Activated CD8-positive, alpha-beta memory T cell treated with anti-CD3 and anti-CD28 coated beads for 48 hours (primary cell): ENCODE measurements at regions not wholly inside any gene's neighbourhood (a gene's known extent, or its start where the extent isn't known, plus 50 kb on each side); places are given as distances from the start of the nearest gene placed in this dataset.

Source experiments
- DNase-seq, 3 experiments: peaks; one replicate each; pipeline ENCODE4 v3.0.0-alpha.2; 2020; ENCODE audit warnings: low read depth in 2 of 3, low spot score in 2 of 3

DNA sequence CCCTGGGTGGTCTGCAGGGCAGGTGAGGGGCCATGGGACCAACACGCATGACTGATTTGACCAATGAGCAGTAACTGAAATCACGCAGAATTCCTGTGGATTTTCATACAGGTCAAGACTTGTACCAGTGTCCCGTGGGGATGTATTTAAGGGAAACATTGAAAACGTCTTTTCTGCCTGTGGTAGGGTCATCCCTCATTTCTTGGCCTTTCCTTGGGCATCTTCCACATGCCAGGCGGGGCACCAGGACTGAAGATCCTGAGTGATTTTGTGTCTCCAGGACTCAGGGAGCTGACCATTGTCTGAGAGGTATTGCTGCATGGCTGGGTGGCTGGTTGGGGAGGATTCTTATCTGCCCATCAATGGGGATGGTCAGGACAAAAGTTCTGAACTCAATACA, 289.0 kb downstream of the GLRX3 start:
- DNase-seq = no peak

DNA sequence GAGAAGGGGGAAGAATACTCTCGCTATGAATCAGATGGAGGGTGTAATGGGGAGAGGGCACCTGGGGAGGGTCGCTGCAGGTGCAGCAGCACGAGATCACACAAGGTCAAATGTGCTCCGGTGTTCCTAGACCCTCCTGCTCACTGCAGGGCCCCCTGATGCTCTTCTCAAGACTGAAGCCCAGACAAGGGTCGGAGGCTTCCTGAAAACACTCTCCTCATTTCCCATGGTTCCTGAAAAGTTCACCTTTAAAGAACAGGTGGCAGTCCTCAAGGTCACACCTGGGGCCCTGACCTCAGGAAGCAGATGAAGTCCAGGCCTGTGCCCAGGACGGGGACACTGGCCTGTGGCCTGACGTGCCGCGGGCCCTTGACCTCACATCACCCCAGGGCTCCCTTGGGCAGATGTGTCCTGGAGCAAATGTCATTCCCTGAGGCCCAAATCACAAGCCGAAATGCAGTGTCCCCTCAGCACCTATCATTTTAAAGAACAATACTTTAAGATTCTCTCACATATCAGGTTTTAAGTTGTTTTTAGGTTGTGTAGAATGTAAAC, 289.8 kb downstream of the GLRX3 start:
- DNase-seq = no peak

DNA sequence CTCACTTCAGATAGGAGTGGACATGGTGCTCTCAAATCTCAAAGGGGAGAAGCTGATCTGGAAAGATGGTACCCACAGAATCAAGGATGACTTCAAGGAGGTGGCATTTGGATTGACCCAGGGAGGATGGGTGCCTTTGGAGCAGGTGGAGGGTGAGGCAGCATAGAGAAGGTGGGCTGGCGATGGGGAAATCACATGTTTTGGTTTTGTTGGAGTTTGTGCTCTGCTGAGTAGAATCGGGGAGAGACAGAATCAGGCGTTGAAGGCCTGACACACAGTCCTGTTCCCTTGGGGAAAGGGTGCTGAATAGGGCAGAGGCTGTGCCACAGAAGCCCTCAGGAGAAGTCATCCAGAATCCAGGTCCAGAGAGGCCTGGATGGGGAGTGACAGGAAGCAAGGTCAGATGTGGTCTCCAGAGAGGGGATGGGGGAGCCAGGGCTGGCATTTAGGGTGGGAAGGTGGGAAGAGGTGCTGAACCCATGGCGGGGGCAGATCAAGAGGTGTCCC, 291.1 kb downstream of the GLRX3 start:
- DNase-seq = no peak

DNA sequence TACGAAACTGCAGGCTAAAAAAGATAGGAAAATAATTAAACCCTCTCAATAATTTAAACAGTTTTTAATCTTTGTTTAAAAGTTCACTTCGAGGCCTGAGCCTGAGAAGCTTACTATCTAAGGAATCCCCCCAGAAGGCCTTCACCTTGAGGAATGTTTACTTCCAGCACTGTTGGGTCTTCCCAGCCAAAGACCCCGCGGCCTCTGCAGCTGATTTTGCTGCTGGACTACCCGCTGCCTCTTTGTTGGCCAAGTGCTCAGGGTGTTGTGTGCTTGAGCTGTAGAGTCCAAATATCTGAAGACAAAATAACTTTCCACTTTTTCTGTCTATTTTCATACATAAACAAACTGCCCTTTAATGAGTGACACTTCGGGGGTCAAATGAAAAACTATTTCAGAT, 292.7 kb downstream of the GLRX3 start:
- no peak for DNase-seq

DNA sequence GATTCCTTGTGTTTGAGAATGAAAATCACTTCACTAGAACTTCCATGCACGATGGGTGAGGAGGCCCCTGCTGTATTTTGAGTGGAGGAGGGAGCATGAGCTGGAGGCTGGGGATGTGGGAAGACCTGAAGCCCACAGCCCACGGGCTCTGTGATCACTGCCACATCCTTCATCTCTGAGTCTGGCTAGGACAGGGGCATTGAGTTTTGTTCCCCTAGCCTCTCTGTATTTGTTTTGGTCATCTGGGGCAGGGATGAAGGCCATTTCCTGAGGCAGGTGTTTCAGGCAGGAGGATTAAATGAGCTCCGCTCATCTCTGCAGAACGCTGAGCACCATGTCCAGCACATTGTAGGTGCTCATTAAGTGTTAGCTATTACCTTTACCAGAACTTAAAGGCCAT, 293.6 kb downstream of the GLRX3 start:
- no peak for DNase-seq

DNA sequence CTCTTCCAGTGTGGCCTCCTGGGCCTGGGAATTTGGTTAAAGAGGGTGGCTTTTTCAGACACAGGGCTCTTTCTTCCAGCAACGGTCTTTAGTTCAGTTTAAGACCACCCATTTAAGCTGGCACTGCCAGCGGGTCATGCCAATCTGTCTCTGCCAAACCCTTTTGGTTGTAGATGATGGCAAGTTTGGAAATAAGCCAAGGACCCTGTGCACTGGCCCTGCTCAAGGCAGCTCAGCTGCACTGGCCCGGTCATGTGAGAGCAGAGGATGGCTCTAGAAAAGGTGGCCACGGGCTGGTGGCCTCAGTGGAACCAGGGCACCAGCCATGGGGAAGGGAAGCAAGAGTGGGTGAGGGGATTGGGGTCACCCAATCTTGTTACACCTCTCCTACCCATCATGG, 294.1 kb downstream of the GLRX3 start:
- no peak for DNase-seq

DNA sequence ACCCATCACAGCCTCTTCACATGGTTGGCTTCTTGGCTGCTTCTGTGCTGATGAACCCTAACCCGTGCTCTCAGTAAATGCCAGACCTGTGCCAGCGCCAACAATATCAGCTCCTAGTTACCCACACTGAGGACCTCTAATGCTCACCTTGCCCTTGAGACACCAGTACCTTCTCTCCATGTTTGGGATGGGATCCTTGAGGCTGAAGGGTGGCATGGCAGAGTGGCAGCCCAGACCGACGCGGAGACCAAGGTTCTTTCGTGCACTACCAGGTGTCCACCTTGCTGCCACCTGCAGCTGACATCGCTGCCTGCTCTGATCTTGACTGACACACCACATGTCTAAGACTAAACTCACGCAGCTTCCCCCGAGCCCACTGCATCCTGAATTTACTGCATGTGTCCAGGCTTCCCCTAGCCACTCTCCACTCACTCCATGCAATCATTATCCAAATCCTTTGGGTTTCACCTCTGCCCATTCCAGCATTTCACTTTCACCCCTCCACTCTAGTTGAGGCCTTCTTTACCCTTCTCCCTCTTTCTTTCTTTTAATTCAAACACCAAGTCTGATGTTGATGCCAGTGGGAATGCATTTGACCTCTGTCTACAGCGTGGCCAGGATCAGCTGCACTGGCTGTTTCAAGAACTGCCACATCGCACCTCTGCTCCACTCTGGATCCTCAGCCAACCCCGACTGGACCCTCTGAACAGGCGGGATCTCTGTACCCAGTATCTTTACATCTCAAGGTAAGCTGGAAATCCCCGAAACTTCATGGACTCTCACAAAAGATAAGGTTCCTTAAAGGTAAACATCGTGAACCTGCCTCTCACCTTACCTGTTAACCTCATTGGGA, 294.9 kb downstream of the GLRX3 start:
- no peak for DNase-seq

DNA sequence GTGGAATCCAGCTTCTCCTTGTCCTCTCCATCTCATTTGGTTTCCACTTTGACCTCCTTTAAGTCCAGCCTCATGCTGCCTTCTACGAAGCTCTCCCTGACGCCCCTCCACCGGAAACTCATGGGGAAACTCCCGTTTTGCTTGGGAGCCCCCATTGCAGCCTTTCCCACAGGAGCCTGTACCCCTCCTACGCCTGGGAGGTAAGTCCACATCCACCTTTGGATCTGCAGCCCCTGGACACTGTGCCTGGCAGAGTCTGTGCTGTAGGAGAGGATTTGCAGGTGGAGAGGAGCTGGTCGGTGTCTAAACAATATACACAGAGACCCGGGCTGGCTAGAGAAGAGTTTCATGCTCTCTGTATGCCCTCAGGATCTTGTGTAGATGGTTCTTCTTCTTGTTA, 296.1 kb downstream of the GLRX3 start:
- no peak for DNase-seq

DNA sequence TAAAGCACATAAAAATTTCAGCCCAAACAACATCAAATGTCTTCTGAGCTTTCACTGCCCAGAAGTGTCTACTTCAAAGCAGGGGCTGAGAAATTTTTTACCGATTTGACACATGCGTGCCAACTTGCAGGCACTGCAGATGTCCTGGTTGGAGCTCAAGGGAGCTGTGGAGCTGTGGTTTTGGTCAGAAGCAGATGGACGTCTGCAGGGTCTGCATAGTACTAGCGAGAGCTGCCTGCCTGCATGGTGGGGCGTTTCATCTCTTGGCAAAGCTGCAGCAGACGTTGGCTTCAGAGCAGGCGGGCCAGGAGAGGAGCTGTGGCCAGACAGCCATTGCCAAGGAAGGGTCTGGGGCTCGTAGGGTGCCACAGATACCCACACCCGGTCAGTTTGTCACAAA, 296.7 kb downstream of the GLRX3 start:
- DNase-seq = no peak

DNA sequence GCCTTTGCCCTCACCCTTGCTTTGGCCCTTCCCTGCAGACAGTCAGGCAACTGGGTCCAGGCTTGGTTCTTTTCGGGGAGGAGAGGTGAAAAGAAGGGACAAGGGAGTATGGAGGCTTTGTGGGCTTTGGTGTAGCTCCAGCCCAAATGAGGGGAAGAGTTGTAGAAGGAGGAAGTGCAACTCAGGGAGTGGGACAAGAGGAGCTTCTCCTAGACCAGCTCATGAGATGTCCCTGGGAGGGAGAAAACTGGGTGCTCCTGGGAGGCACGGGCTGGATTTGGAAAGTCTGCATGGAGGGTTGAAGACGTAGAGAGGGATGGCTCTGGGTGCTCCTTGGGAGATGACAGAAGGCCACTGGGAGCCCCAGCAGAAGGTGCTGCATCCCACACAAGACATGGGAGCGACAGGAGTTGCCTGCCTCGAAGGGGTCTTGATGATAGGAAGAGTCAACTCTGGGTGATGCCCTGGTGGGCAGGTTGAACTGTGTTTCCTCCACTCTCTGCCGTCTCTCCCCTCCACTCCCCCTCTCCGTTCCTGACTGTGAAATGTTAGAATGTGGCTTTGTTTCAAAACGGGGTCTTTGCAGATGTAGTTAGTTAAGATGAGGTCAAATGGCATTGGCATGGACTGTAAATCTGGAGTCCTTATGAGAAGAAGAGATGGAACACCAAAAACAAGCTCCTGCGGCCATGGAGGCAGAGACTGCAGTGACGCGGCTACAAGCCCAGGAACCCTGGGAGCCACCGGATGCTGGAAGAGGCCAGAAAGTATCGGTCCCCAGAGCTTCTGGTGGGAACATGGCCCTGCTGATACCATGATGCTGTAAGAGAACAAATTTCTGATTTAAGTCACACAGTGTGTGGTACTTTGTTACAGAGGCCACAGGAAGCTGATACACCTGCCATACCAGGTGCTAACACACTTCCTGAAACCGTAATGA, 298.5 kb downstream of the GLRX3 start:
- no peak for DNase-seq

DNA sequence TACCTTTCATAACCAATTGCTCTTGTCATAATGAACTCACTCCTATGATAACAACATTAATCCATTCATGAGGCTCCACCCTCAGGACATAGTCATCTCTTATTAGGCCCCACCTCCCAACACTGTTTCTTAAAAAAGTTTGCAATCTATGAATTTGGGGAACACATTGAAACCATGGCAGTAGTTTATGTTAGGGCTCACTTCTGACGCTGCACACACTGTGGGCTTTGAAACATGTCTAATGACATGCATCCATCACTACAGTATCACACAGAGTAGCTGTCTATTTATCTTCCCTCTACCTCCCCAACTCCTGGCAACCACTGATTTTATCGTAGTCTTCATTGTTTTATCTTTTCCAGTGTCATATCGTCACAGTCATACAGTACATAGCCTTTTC, 299.8 kb downstream of the GLRX3 start:
- DNase-seq = no peak

DNA sequence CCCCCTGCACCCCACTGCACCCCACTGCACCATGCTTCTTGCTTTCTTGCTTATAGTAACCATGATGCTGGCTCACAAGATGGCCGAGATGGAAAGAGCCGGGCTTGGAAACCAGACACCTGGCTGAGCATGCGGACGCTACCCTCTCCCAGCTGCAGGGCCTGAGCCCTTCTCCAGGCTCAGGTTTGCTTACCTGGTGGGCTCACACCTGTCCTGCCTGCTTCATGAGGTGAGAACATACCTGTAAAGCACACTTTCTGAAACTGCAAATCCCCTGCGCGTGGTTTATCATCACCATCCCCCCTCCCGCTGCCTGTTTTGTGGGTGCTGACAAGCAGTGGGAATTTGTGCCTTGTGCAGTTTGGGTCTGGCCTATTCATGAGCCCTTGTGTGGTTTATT, 302.7 kb downstream of the GLRX3 start:
- DNase-seq = no peak

DNA sequence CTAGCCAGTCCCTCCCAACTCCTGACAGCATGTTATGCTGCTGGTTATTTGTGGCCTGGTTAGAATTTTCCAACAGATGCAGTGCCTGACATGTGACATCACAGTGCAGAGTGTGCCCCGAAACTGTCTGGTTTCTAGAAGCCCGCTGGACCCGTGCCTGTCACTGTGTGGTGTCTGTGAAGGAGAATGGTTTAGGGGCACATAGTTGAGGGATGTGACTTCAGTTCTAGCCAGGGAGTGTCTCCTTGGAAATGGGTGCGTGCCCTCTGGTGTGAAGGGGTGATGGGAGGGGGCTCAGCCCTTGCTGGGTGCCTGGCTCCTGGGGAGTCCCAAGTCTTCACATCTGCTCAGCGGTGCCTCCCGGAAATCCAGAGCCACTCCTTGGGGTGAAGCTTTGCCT, 303.6 kb downstream of the GLRX3 start:
- DNase-seq = no peak

DNA sequence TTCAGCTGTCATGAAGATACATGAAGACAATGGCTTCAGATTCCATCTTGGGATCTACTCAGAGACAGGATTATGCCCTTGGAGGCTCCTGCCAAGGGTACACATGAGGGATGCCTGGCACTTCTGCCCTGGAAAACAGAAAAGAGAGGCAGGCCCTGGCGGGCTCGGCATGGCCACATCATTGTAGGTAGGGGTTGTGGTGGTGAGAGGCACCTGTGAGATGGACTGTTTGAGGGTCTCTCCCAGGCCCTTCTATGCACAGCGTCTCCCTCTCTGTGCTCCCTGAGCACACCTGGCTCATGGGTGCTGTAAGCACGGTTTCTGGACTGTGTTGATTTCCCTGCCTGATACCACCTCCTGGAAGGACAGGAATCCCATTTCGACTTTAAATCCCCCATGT, 304.3 kb downstream of the GLRX3 start:
- DNase-seq = no peak

DNA sequence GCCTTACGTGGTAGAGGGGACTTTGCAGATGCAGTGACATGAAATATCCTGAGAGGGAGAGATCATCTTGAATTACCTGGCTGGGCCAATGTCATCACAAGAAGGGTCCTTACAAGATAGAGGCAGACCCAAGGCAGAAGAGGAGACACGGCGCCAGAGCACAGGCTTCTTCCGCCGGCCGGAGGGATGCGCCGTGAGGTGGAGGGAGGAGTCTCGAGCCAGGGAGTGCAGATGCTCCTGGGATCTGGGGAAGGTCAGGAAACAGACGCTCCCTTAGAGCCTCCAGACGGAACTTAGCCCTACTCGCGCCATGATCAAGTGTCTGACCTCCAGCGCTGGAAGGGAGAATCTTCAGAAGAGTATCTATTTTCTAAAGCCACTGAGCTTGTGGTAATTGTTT, 304.8 kb downstream of the GLRX3 start:
- no peak for DNase-seq

DNA sequence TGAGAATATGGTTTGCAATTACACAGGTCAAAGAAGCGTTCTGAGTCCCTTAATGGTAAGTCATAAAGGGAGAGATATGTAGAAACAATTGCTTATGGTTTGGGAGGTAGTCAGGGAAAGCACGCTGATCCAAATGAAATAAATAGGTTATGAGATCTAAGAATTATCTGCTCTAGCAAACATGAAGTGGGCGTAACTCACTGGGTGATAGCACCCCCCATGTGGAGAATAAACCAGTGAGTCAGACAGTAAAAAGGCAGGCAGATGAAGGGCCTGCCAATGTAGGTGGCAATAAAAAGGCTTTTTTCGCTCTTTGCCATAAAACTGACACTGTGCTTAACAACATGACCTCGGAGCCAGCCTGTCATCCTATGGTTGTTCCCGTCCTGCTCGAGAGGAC, 306.9 kb downstream of the GLRX3 start:
- DNase-seq = no peak

DNA sequence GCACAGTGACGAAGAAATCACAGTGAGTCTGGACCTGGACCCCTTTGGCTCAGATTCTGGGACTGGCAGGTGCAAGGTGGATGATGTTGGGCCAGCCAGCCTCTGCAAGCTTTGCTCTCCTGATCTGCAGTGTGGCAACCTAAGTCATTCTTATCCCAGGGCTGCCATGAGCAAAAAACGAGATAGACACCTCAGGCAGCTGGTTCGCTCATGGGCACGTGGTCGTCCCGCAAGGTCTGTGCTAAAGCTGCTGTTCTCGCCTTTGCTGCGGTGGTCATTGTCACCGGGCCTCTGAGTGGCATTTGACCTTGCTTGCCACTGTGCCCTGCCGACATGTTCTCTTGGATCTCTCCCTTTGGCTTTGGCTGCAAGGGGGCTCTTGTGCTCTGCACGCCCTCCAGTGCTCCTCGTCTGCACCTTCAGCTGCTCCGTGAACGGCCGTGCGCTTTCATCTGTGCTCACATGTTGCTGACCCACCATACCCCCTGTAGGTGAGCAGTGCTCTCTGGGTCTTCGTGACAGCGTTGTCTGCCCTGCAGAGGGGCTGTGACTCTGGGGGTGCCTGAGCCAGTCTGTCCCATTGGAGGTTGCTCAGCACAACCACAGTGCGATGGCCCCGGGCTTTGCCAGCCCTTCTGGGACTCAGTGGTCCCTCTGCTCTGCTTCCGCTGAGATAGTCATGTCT, 317.0 kb downstream of the GLRX3 start:
- DNase-seq = no peak

DNA sequence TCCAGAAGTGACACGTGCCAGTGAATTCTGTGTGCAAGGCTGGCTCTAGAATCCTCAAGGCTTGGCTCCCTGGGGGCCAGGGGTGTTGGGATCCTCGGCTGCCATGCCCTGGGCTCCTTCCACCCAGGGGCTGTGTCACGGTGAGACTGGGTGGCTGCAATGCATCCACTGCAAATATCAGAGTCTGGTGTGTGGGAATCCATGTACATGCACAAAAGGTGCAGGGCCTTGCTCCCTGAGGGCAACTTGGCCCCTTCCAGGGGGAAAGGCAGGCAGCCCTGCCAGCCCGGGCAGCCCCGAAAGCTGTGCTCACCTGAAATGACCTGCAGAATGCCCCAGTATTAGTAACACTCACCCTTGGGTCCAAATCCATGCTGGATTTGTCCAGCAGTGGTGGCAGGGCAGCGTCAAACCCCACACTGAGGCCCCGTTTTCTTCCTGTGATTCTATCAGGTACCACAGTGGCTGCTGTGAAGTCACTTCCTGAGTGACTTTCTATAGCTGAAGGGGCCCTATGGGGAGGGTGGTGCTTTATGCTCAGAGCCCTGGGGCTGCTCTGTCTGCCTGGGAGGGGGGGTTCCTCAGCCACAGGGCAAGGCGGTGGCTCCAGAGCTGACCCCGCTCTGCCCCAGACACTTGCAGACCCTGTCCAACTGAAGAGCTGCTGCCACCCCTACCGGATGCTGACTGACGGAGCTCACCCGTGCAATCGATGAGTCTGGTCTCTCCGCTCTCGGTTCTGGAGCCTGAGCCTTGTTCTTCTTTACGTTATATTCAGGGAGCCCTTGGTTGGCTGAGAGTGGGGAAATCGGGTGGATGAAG, 317.7 kb downstream of the GLRX3 start:
- DNase-seq = no peak

DNA sequence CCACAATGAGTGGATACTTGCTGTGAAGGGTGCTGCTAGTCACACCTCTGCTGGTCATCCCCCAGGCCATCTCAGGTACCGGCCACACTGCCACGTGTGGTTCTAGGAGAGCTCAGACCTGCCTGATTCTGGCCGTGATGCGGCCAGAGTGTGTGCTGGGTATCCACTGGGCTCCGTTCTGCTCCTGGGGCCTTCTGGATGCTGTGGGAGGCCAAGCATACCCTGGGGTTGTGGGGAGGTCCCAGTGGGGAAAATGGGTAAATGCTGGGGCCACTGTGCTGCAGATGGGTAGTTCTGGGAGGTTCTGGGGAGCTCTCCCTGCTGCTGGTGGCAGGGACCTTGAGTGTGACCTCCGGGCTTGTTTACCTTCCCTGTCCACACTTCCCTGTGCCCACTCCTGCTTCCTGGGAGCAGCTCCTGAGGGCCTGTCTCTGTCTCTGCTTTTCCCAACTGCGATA, 318.4 kb downstream of the GLRX3 start:
- no peak for DNase-seq

DNA sequence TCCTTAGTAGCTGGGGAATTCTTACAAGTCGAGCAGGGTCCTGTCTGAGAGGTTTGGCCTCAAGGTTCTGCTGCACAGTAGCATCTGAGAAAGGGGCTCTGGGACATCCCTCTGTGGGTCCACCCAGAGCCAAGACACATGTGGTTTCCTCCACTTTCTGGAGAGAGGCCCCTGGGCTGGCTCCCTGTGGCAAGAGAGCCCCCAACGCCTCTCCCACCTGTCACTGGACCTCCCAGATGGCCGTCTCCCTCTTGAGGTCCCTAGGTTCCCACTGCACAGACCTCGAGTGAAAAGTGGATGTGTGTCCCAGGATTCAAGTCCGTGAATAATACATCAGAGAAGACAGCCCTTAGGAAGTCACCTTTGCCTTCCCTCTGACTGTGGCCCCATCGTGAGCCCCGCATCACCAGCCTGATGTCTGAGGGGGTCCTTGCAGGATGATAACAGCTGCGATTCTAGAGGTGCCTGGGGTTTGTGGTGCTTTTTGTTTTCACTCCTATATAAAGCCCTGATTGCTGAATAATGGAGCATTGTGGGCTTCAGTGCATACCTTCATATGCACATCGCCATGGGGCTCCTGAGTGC, 319.0 kb downstream of the GLRX3 start:
- DNase-seq = no peak
